ENCODE measurements at regions not wholly inside any gene's neighbourhood (a gene's known extent, or its start where the extent isn't known, plus 50 kb on each side); places are given as distances from the start of the nearest gene placed in this dataset.

DNA sequence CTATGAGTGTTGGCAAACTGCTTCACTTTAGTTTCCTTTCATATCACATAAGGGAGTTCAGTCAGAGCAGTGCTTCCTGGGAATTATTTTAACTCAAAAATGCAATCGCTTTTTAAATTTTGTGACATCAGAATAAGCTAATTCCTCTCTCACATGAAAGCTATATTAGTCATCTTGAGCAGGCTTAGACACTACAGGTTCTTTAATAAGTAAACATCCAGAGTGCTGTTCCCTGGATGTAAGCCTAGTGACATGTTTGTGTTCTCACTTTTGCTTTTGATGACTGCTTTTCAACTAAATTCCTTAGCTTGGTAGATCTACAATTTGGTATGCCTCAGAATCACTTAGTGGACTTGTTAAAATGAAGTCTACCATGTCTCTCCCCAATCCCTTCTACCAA lies 252.7 kb upstream of the POU3F2 start:
- TF ChIP-seq, protein P1, sequence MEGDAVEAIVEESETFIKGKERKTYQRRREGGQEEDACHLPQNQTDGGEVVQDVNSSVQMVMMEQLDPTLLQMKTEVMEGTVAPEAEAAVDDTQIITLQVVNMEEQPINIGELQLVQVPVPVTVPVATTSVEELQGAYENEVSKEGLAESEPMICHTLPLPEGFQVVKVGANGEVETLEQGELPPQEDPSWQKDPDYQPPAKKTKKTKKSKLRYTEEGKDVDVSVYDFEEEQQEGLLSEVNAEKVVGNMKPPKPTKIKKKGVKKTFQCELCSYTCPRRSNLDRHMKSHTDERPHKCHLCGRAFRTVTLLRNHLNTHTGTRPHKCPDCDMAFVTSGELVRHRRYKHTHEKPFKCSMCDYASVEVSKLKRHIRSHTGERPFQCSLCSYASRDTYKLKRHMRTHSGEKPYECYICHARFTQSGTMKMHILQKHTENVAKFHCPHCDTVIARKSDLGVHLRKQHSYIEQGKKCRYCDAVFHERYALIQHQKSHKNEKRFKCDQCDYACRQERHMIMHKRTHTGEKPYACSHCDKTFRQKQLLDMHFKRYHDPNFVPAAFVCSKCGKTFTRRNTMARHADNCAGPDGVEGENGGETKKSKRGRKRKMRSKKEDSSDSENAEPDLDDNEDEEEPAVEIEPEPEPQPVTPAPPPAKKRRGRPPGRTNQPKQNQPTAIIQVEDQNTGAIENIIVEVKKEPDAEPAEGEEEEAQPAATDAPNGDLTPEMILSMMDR (conservative IDR thresholded peaks at IDR 0.05), result no peak
- no peak overlapping the region for H3K27ac ChIP-seq

DNA sequence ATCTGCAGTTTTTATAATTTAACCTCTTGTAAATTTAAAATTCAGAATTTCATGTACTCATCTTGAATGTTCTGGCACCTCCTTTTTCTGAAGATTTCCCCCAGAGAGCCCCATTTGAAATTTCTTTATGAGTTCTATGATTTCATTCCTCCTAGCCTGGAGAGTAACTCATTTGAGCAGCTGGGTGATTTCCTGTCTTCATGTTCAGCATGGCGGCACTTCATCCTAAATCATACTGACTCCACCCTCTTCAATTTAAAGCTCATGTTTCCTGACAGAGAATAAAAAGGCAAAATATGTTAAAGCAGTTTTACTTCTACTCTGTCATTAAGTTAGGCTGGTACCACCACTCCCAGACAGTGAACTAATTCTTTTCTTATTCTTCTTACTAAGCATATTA lies 250.9 kb upstream of the POU3F2 start:
- TF ChIP-seq, protein P1 (conservative IDR thresholded peaks at IDR 0.05), result no peak
- no peak overlapping the region for H3K27ac ChIP-seq

DNA sequence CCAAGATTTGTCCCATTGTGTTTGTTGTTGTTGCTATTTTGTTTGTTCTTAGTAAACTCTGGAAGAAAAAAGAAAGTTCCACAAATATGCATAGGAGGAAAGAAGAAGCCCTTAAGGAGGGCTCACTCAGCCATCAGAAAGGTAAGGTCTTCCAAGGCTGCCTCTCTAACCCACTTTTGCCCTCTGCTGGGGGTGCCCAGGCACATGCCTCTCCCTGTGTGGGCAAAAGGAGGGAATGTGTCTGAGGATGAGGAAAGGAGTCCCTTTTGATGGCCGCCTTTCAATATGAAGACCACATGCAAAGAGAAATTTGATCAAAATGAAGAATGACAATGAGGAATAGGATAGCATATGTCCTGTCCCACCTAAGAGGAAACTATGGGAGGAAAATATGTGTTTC lies 248.2 kb upstream of the POU3F2 start:
- TF ChIP-seq, protein P1 (conservative IDR thresholded peaks at IDR 0.05), result no peak
- no peak overlapping the region for H3K27ac ChIP-seq

DNA sequence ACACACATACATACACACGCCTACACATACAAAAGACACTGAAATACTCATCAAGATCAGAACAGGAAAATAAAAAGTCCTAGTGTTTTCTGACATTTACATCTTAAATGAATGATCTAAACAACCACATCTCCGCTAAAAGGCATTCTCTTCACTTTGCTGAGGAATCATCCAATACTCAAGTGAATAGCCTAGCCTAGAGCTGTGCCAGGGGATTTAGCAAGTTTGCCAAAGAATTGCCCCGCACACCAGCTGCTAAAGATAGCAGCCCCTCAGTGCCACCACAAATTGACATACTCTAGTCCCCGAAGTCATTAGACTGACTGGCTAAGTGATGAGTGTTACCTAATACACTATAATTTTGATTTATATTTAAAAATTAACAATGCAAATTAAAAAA lies 246.8 kb upstream of the POU3F2 start:
- H3K27ac ChIP-seq, result no peak overlapping the region
- TF ChIP-seq, protein P1 (conservative IDR thresholded peaks at IDR 0.05), result no peak

DNA sequence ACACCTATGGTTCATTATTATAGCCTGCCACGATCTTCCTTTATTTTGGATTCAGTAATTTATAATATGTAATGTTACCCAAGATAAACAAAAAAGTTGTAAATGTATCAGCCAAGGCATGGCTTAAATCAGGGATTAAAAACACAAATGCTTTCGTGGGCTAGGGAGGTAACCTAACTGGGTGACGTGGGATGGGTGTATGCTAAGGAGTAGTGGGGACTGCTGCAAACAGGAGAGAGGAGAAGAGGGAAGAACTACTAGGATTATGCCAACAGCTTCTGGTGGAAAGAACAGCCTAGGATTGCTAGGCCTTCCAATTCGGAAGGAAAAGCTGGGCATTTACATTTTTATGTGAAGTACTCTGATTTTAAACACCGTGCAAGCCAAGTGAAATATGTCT lies 244.8 kb upstream of the POU3F2 start:
- TF ChIP-seq, protein P1 (conservative IDR thresholded peaks at IDR 0.05), result no peak

DNA sequence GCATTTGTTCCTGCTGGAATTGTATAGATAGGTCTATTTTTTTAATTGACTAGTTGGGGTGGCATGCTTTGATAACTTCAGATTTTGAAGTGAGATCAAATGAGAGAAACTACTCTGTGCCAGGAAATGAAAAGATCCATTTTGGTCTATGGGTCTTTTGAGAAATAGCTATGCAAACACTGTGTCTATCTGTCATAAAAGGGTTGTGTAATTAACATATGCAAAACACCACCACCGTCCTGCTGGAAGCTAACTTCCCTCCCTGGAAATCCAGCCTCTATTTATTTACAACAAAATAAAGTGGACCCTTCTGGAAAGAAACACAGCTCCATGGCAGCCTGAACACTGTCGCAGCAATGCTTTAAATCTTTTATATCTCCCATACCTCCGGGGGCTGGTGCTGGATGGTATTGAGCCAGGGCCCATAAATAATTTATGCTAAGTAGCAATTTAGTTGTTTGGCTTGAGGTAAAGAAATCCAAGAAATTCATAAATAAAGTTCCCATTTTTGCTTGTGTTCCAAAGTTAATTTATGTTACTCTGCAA lies 244.2 kb upstream of the POU3F2 start:
- TF ChIP-seq, protein P1 (conservative IDR thresholded peaks at IDR 0.05), result no peak
- no peak overlapping the region for H3K27ac ChIP-seq

More for the DNA sequence above, 244.8 kb upstream of the POU3F2 start:
- H3K27ac ChIP-seq, result no peak overlapping the region

DNA sequence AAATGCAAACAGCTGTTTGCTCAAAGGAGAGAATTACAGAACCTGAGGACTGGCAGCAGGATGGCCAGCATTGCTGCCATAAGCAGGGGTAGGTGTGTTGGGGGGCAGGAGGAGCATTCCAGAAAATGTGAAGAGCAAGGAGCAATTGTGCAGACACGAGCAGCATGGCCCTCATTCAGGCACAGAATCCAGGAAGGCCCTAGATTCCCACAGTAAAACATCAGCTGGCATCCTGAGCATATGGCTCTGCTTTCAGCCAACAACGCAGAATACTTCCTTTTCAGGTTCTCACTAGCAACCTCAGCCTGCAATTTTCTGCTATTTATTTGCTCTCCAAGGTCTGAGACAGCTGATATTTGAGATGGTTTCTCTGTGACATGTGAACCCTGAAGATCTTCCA lies 243.4 kb upstream of the POU3F2 start:
- TF ChIP-seq, protein P1 (conservative IDR thresholded peaks at IDR 0.05), result no peak
- H3K27ac ChIP-seq, result no peak overlapping the region
